T-helper 1 cell treated with Interleukin-12 subunit alpha and Interleukin-12 subunit beta and Interleukin-4 antibody, amounts not matched to agents 30 μg/mL and 1 μg/mL, for 36 hours (primary cell): ENCODE measurements at regions not wholly inside any gene's neighbourhood (a gene's known extent, or its start where the extent isn't known, plus 50 kb on each side); places are given as distances from the start of the nearest gene placed in this dataset.
"Not testable (repeated sequence)": the region's sequence is repeated elsewhere in the genome, so short reads cannot be mapped to it uniquely, and the experiment has no call there.

ENCODE experiments used
- H3K27ac Mint-ChIP-seq: one replicate; pipeline ENCODE4 v1.8.0; 2021; ENCODE audit warnings: mild to moderate bottlenecking, mixed read lengths
- H3K27me3 Mint-ChIP-seq: one replicate; pipeline ENCODE4 v1.8.0; 2021; ENCODE audit warnings: low read depth, mixed read lengths
- H3K36me3 Mint-ChIP-seq: one replicate; pipeline ENCODE4 v1.8.0; 2021; ENCODE audit warnings: low read depth, mixed read lengths
- H3K4me1 Mint-ChIP-seq: one replicate; pipeline ENCODE4 v1.8.0; 2021; ENCODE audit warnings: low read depth, mixed read lengths
- H3K4me3 Mint-ChIP-seq: one replicate; pipeline ENCODE4 v1.8.0; 2021; ENCODE audit warnings: mild to moderate bottlenecking, moderate library complexity, mixed read lengths
- H3K9me3 Mint-ChIP-seq: one replicate; pipeline ENCODE4 v1.8.0; 2021; ENCODE audit warnings: mixed read lengths

DNA sequence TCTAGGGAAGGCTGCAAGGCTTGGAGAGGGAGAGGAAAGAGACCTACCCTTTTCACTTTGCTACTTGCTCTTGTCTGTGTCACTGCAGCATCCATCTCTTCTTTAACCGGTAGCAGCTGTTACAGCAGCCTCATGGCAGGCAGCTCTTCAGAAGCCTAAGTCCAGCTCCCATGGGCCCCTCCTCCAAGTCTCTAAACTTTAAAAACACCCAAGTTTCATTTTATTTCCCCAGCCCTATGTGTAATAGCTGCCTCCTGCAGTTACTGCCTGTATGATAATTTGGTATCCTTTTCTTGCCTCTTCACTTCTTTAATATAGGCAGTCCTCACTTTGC, 313.1 kb upstream of the PIK3R1 start:
- no peak overlapping the region for H3K4me3 Mint-ChIP-seq
- H3K9me3 Mint-ChIP-seq = no peaks in the 10 kb centered on the region
- H3K27ac Mint-ChIP-seq = no peak overlapping the region
- no peaks in the 10 kb centered on the region for H3K27me3 Mint-ChIP-seq
- H3K36me3 Mint-ChIP-seq = no peaks in the 10 kb centered on the region
- no peaks in the 10 kb centered on the region for H3K4me1 Mint-ChIP-seq

GRCh38 chr5:67901814-67902496, 313.6 kb upstream of the PIK3R1 start:
- no peaks in the 10 kb centered on the region for H3K27me3 Mint-ChIP-seq
- H3K4me3 Mint-ChIP-seq = no peak overlapping the region
- no peak overlapping the region for H3K27ac Mint-ChIP-seq
- H3K4me1 Mint-ChIP-seq = no peaks in the 10 kb centered on the region
- H3K9me3 Mint-ChIP-seq = no peaks in the 10 kb centered on the region
- no peaks in the 10 kb centered on the region for H3K36me3 Mint-ChIP-seq

DNA sequence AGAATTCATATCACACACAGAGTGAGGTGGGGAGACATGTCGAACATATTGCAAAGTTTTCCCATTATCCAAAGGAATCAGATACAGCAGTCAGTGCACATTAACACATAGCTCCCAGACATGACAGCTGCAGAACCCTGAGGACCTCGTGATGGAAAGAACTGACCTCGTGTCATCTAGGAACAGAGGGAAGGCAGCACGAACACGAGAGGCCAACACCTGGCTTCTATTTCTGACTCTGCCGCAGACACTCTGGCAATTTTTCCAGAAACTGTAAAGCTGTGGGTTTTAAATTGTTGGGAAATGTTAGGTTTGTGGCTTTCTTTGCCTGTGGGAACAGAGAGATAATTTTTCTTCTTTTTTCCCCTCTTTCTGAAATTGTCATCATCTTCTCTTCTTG, 315.0 kb upstream of the PIK3R1 start:
- Mint-ChIP-seq H3K36me3 (no peaks in the 10 kb centered on the region), H3K9me3 (peaks cover 5% of the 10 kb centered on the region), H3K4me3 (no peak overlapping the region), H3K27me3 (no peaks in the 10 kb centered on the region), H3K27ac (no peak overlapping the region), H3K4me1 (no peaks in the 10 kb centered on the region)

DNA sequence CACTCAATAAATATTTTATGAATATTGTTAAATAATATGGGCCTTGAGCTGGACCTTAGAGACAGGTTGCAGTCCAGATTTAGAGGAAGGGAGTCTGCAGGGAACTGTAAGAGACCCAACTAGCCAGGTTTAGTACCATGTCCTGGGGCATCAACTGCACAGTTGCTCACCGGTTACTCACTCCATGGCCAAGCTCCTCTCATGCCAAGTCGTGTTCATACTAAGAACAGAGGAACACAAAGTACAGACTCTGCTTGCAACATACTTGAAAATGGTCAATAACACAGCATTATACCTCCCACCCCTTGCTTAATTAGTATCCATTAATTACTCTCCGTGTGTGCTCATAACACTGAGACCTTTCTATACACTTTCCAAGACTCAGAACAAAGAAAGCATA, 317.6 kb upstream of the PIK3R1 start:
- Mint-ChIP-seq H3K27me3 (no peaks in the 10 kb centered on the region), H3K27ac (no peak overlapping the region), H3K4me3 (no peak overlapping the region), H3K36me3 (no peaks in the 10 kb centered on the region), H3K4me1 (no peaks in the 10 kb centered on the region), H3K9me3 (peaks cover 5% of the 10 kb centered on the region)

DNA sequence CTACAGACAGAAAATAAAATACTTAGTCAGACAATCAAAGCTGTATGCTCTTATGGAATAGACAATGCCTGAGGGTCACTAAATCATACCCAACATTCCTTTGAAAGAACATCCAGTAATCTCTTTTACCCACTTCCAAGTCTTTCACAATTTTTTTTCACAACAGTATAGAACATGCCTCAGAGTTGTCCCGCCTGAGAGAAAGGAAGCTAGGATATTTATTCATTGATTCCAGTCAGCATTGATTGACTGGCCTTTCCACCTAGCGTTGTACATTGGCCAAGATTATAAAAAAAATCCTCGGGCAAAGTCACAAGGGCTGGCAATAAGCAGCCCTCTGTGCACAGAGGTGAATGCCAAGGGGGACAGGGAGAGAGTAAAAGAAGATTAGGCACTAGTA, 318.1 kb upstream of the PIK3R1 start:
- H3K27me3 Mint-ChIP-seq = no peaks in the 10 kb centered on the region
- H3K27ac Mint-ChIP-seq = no peak overlapping the region
- no peaks in the 10 kb centered on the region for H3K36me3 Mint-ChIP-seq
- peaks cover 5% of the 10 kb centered on the region for H3K9me3 Mint-ChIP-seq
- no peak overlapping the region for H3K4me3 Mint-ChIP-seq
- H3K4me1 Mint-ChIP-seq = no peaks in the 10 kb centered on the region

- Mint-ChIP-seq H3K27ac (no peak overlapping the region), H3K4me1 (no peaks in the 10 kb centered on the region), H3K36me3 (no peaks in the 10 kb centered on the region), H3K27me3 (no peaks in the 10 kb centered on the region), H3K4me3 (no peak overlapping the region), H3K9me3 (peaks cover 5% of the 10 kb centered on the region)
Observed at GRCh38 chr5:67896930-67897313, 318.6 kb upstream of the PIK3R1 start.

- H3K36me3 Mint-ChIP-seq = no peaks in the 10 kb centered on the region
- no peaks in the 10 kb centered on the region for H3K27me3 Mint-ChIP-seq
- no peaks in the 10 kb centered on the region for H3K4me1 Mint-ChIP-seq
- H3K27ac Mint-ChIP-seq = no peak overlapping the region
- H3K9me3 Mint-ChIP-seq = peaks cover 9% of the 10 kb centered on the region
- no peak overlapping the region for H3K4me3 Mint-ChIP-seq
Observed at GRCh38 chr5:67896311-67896929, 319.1 kb upstream of the PIK3R1 start.

GRCh38 chr5:67889870-67890269, 325.7 kb upstream of the PIK3R1 start:
- H3K4me3 Mint-ChIP-seq, H3K27ac Mint-ChIP-seq, H3K36me3 Mint-ChIP-seq, H3K9me3 Mint-ChIP-seq, H3K27me3 Mint-ChIP-seq, H3K4me1 Mint-ChIP-seq: not testable (repeated sequence)

GRCh38 chr5:67887748-67888161, 327.8 kb upstream of the PIK3R1 start:
- Mint-ChIP-seq H3K27ac (no peak overlapping the region), H3K4me3 (no peak overlapping the region), H3K4me1 (no peaks in the 10 kb centered on the region), H3K36me3 (no peaks in the 10 kb centered on the region), H3K9me3 (peaks cover 4% of the 10 kb centered on the region), H3K27me3 (no peaks in the 10 kb centered on the region)

- no peaks in the 10 kb centered on the region for H3K27me3 Mint-ChIP-seq
- peaks cover 4% of the 10 kb centered on the region for H3K9me3 Mint-ChIP-seq
- H3K27ac Mint-ChIP-seq = no peak overlapping the region
- H3K4me3 Mint-ChIP-seq = no peak overlapping the region
- H3K4me1 Mint-ChIP-seq = no peaks in the 10 kb centered on the region
- H3K36me3 Mint-ChIP-seq = no peaks in the 10 kb centered on the region
Observed at GRCh38 chr5:67886761-67887160, 328.8 kb upstream of the PIK3R1 start.

DNA sequence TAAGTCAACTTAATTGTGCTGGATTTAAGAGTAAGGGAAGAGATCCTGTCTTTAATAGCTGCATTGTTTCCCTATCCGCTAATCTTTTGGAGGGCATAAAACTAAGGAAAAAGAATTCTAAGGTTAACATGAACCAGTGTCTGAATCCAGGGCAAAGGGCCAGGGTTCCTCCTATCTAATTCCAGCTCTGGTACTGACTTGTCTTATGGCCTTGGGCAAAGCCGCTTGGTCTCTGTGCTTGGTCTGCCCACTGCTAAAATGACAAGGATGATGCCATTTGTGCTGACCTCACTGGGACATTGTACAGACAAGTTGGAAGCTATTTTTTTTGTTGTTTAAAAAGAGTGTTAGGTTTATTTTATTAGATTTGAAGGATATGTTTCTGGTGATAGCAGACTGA, 334.7 kb upstream of the PIK3R1 start:
- Mint-ChIP-seq H3K36me3 (no peaks in the 10 kb centered on the region), H3K4me3 (no peak overlapping the region), H3K4me1 (no peaks in the 10 kb centered on the region), H3K27me3 (no peaks in the 10 kb centered on the region), H3K27ac (no peak overlapping the region), H3K9me3 (no peaks in the 10 kb centered on the region)

- no peaks in the 10 kb centered on the region for H3K36me3 Mint-ChIP-seq
- no peaks in the 10 kb centered on the region for H3K27me3 Mint-ChIP-seq
- no peak overlapping the region for H3K4me3 Mint-ChIP-seq
Observed at GRCh38 chr5:67880511-67880805, 335.1 kb upstream of the PIK3R1 start.

GRCh38 chr5:67879620-67880510, 335.7 kb upstream of the PIK3R1 start:
- Mint-ChIP-seq H3K9me3 (no peaks in the 10 kb centered on the region), H3K27me3 (no peaks in the 10 kb centered on the region), H3K4me1 (no peaks in the 10 kb centered on the region), H3K36me3 (no peaks in the 10 kb centered on the region), H3K27ac (no peak overlapping the region), H3K4me3 (no peak overlapping the region)

More at GRCh38 chr5:67880511-67880805, 335.1 kb upstream of the PIK3R1 start:
- Mint-ChIP-seq H3K9me3 (no peaks in the 10 kb centered on the region), H3K4me1 (no peaks in the 10 kb centered on the region), H3K27ac (no peak overlapping the region)

- Mint-ChIP-seq H3K27ac (no peak overlapping the region), H3K27me3 (no peaks in the 10 kb centered on the region), H3K36me3 (no peaks in the 10 kb centered on the region), H3K9me3 (no peaks in the 10 kb centered on the region), H3K4me1 (no peaks in the 10 kb centered on the region), H3K4me3 (no peak overlapping the region)
Observed at GRCh38 chr5:67878933-67879332, 336.6 kb upstream of the PIK3R1 start.

GRCh38 chr5:67876371-67876770, 339.2 kb upstream of the PIK3R1 start:
- H3K27me3 Mint-ChIP-seq = no peaks in the 10 kb centered on the region
- H3K4me3 Mint-ChIP-seq = no peak overlapping the region
- no peaks in the 10 kb centered on the region for H3K4me1 Mint-ChIP-seq
- H3K36me3 Mint-ChIP-seq = no peaks in the 10 kb centered on the region
- H3K27ac Mint-ChIP-seq = no peak overlapping the region
- H3K9me3 Mint-ChIP-seq = no peaks in the 10 kb centered on the region
